HFFc6 (cell line): ENCODE measurements at regions not wholly inside any gene's neighbourhood (a gene's known extent, or its start where the extent isn't known, plus 50 kb on each side); places are given as distances from the start of the nearest gene placed in this dataset.

ENCODE experiments used
- DNase-seq: peaks from one replicate; pipeline ENCODE4 v3.0.0-alpha.2; 2018
- H3K27ac Mint-ChIP-seq: 2 replicates; pipeline ENCODE4 v1.8.0; 2020; ENCODE audit warnings: mild to moderate bottlenecking, mixed read lengths
- H3K27me3 Mint-ChIP-seq: 2 replicates; pipeline ENCODE4 v1.8.0; 2021; ENCODE audit warnings: mild to moderate bottlenecking, moderate library complexity, mixed read lengths; ENCODE audit not compliant: insufficient read depth
- H3K36me3 Mint-ChIP-seq: 2 replicates; pipeline ENCODE4 v1.8.0; 2021; ENCODE audit warnings: low read depth, mixed read lengths
- H3K4me1 Mint-ChIP-seq: 2 replicates; pipeline ENCODE4 v1.8.0; 2020; ENCODE audit warnings: low read depth, mixed read lengths
- H3K4me3 Mint-ChIP-seq: 2 replicates; pipeline ENCODE4 v1.8.0; 2020; ENCODE audit warnings: mild to moderate bottlenecking, moderate library complexity, mixed read lengths
- H3K9me3 Mint-ChIP-seq: 2 replicates; pipeline ENCODE4 v1.8.0; 2020; ENCODE audit warnings: mild to moderate bottlenecking, mixed read lengths
- CTCF ChIP-seq: fragments of 200-600 bp; sonication (generic); IDR thresholded peaks from 2 replicates; pipeline ENCODE4 v1.5.0; 2021; ENCODE audit warnings: antibody characterized with exemption, mild to moderate bottlenecking

GRCh38 chr12:40431169-40431568, 206.4 kb downstream of the LRRK2 start:
- Mint-ChIP-seq H3K9me3 (no peaks in the 10 kb centered on the region), H3K4me3 (no peak overlapping the region), H3K4me1 (no peaks in the 10 kb centered on the region), H3K27ac (no peak overlapping the region), H3K27me3 (no peaks in the 10 kb centered on the region), H3K36me3 (no peaks in the 10 kb centered on the region)
- TF ChIP-seq CTCF = no peak
- no peak for DNase-seq

GRCh38 chr12:40435251-40435650, 210.5 kb downstream of the LRRK2 start:
- TF ChIP-seq CTCF = no peak
- H3K4me3 Mint-ChIP-seq = no peak overlapping the region
- no peaks in the 10 kb centered on the region; the same call in 1 of the 2 replicates for H3K27me3 Mint-ChIP-seq
- no peak for DNase-seq
- no peak overlapping the region for H3K27ac Mint-ChIP-seq
- H3K4me1 Mint-ChIP-seq = no peaks in the 10 kb centered on the region
- H3K36me3 Mint-ChIP-seq = no peaks in the 10 kb centered on the region
- peaks cover 9% of the 10 kb centered on the region for H3K9me3 Mint-ChIP-seq

GRCh38 chr12:40435951-40436350, 211.2 kb downstream of the LRRK2 start:
- no peak for TF ChIP-seq CTCF
- Mint-ChIP-seq H3K4me3 (no peak overlapping the region), H3K9me3 (peaks cover 11% of the 10 kb centered on the region), H3K36me3 (no peaks in the 10 kb centered on the region), H3K4me1 (no peaks in the 10 kb centered on the region), H3K27ac (no peak overlapping the region), H3K27me3 (no peaks in the 10 kb centered on the region; the same call in 1 of the 2 replicates)
- no peak for DNase-seq

GRCh38 chr12:40436564-40436963, 211.8 kb downstream of the LRRK2 start:
- peaks cover 11% of the 10 kb centered on the region for H3K9me3 Mint-ChIP-seq
- no peaks in the 10 kb centered on the region for H3K4me1 Mint-ChIP-seq
- TF ChIP-seq CTCF = no peak
- H3K27ac Mint-ChIP-seq = no peak overlapping the region
- H3K36me3 Mint-ChIP-seq = no peaks in the 10 kb centered on the region
- no peak overlapping the region for H3K4me3 Mint-ChIP-seq
- H3K27me3 Mint-ChIP-seq = no peaks in the 10 kb centered on the region; the same call in 1 of the 2 replicates
- no peak for DNase-seq

GRCh38 chr12:40439771-40440492, 215.1 kb downstream of the LRRK2 start:
- Mint-ChIP-seq H3K4me1 (no peaks in the 10 kb centered on the region), H3K4me3 (no peak overlapping the region), H3K27me3 (no peaks in the 10 kb centered on the region; the same call in 1 of the 2 replicates), H3K27ac (no peak overlapping the region), H3K36me3 (no peaks in the 10 kb centered on the region), H3K9me3 (peaks cover 18% of the 10 kb centered on the region)
- no peak for TF ChIP-seq CTCF
- DNase-seq = no peak
